Pancreas (tissue), 10 donors: ENCODE measurements at regions not wholly inside any gene's neighbourhood (a gene's known extent, or its start where the extent isn't known, plus 50 kb on each side); places are given as distances from the start of the nearest gene placed in this dataset.

Source experiments
- ATAC-seq, 4 donors: fragments of 200-7000 bp; cut with Tn5 transposase; one replicate each; pipeline versions ENCODE4 v1.8.0 to v1.9.1; 2020; ENCODE audit warnings: mild to moderate bottlenecking in 4 of 4, moderate library complexity in 4 of 4
- DNase-seq, 6 donors: peaks; one replicate each; pipeline ENCODE4 v3.0.0-alpha.2; 2020
- FAIRE-seq: peaks from 2 replicates; lab custom pipeline; 2012; peaks lifted over from hg19 to GRCh38; lab: Jason Lieb, UNC
- H3K27ac ChIP-seq, 4 donors: fragments of 200-600 bp; sonication (generic); 1 replicate in 3 of 4; 2 replicates in 1 of 4; pipeline versions ENCODE4 v1.5.0 to v1.8.0; 2020
- H3K27me3 ChIP-seq, 4 donors: fragments of 200-600 bp; one replicate each; pipeline ENCODE4 v1.8.0; 2021
- H3K36me3 ChIP-seq, 3 donors: fragments of 200-600 bp; sonication (generic) in 1 of 3; one replicate each; pipeline versions ENCODE4 v1.5.0 to v1.8.0; 2020 to 2021
- H3K4me1 ChIP-seq, 3 donors: fragments of 200-600 bp; one replicate each; pipeline ENCODE4 v1.8.0; 2021
- H3K4me3 ChIP-seq, 4 donors: fragments of 200-600 bp; sonication (generic) in 2 of 4; one replicate each; pipeline versions ENCODE4 v1.5.0 to v1.8.0; 2020 to 2021
- H3K9me3 ChIP-seq, 4 donors: fragments of 200-600 bp; one replicate each; pipeline ENCODE4 v1.8.0; 2021
- CTCF ChIP-seq, 4 donors: fragments of 200-600 bp; sonication (generic) in 3 of 4; IDR thresholded peaks; one replicate each; pipeline versions ENCODE4 v1.5.0 to v1.8.0; 2021; ENCODE audit warnings: antibody characterized with exemption in 4 of 4
- WGBS, 2 donors: extraction: QIAGEN DNeasy Blood & Tissue Kit; methylation state at CpG; one replicate each; pipeline ENCODE4 v1.1.7; 2013; 5-methylcytosine and 5-hydroxymethylcytosine counted together
- intact Hi-C, 3 donors: fragments of 100-400 bp; cut with DNase I; formaldehyde crosslinking; loops; one replicate each; pipeline versions ENCODE4 v1.11.1 to v1.14.2; 2022
- donor health status: healthy with polysubstance abuse.
- donor health status: DM: no; HTN: no; CAD: no; lungs with moderate emphysema.
- donor health status: DM: no; HTN: no; CAD: no.
- donor health status: control.
- donor health status: control.
- donor health status: Bipolar disorder and iron deficiency.
- donor health status: DM: yes; HTN: yes; CAD: no.
- donor health status: DM: no; HTN: no; CAD: no.
- donor health status: DM: no; HTN: no; CAD: no.
- donor health status: DM: yes; HTN: yes; CAD: no.

- Histone ChIP-seq H3K27ac (peak overlapping the region in 1 of 4 donors; percentile 37), H3K36me3 (no peaks in the 10 kb centered on the region), H3K4me1 (no peaks in the 10 kb centered on the region), H3K9me3 (no peaks in the 10 kb centered on the region), H3K4me3 (no peak overlapping the region), H3K27me3 (no peaks in the 10 kb centered on the region)
- ATAC-seq (no peak), FAIRE-seq (no peak), DNase-seq (no peak)
- TF ChIP-seq CTCF (IDR thresholded peaks at IDR 0.05) = no peak
- intact Hi-C loops = no loop called here
- WGBS, 2 donors = 77 to 78% methylated on average over 3 of the region's 3 CpGs
Measured at GRCh38 chr7:3238525-3239210, 62.4 kb upstream of the SDK1 start.

GRCh38 chr7:3239291-3239691 is 61.8 kb upstream of the SDK1 start:
- 68 to 71% methylated on average over 12 of the region's 12 CpGs for WGBS, 2 donors
- no peak for FAIRE-seq
- Histone ChIP-seq H3K9me3 (no peaks in the 10 kb centered on the region), H3K36me3 (no peaks in the 10 kb centered on the region), H3K27ac (peak overlapping the region in 1 of 4 donors; percentile 37), H3K27me3 (no peaks in the 10 kb centered on the region), H3K4me1 (no peaks in the 10 kb centered on the region), H3K4me3 (no peak overlapping the region)
- intact Hi-C loops = no loop called here
- DNase-seq = peak in 4 of 6 donors; percentile 21 to 61 (median 50)
- no peak for TF ChIP-seq CTCF (IDR thresholded peaks at IDR 0.05)
- peak in 3 of 4 donors; percentile 57 to 87 (median 60) for ATAC-seq

GRCh38 chr7:3240826-3241430 is 60.1 kb upstream of the SDK1 start:
- no peaks in the 10 kb centered on the region for H3K27me3 ChIP-seq
- no peaks in the 10 kb centered on the region for H3K4me1 ChIP-seq
- WGBS, 2 donors = 89 to 91% methylated on average over 25 of the region's 25 CpGs
- ATAC-seq = no peak
- no peak for TF ChIP-seq CTCF (IDR thresholded peaks at IDR 0.05)
- no peaks in the 10 kb centered on the region for H3K9me3 ChIP-seq
- no peaks in the 10 kb centered on the region for H3K36me3 ChIP-seq
- intact Hi-C loops = no loop called here
- no peak overlapping the region for H3K4me3 ChIP-seq
- no peak for DNase-seq
- no peak for FAIRE-seq
- H3K27ac ChIP-seq = no peak overlapping the region

- H3K36me3 ChIP-seq = no peaks in the 10 kb centered on the region
- H3K4me3 ChIP-seq = no peak overlapping the region
- FAIRE-seq = no peak
- intact Hi-C loops = no loop called here
- H3K27me3 ChIP-seq = no peaks in the 10 kb centered on the region
- ATAC-seq = no peak
- no peaks in the 10 kb centered on the region for H3K4me1 ChIP-seq
- no peak for TF ChIP-seq CTCF (IDR thresholded peaks at IDR 0.05)
- no peak overlapping the region for H3K27ac ChIP-seq
- H3K9me3 ChIP-seq = no peaks in the 10 kb centered on the region
- DNase-seq = no peak
- 81 to 92% methylated on average over 6 of the region's 6 CpGs for WGBS, 2 donors
Measured at GRCh38 chr7:3241686-3242258, 59.3 kb upstream of the SDK1 start.
